ENCODE measurements at regions not wholly inside any gene's neighbourhood (a gene's known extent, or its start where the extent isn't known, plus 50 kb on each side); places are given as distances from the start of the nearest gene placed in this dataset.

DNA sequence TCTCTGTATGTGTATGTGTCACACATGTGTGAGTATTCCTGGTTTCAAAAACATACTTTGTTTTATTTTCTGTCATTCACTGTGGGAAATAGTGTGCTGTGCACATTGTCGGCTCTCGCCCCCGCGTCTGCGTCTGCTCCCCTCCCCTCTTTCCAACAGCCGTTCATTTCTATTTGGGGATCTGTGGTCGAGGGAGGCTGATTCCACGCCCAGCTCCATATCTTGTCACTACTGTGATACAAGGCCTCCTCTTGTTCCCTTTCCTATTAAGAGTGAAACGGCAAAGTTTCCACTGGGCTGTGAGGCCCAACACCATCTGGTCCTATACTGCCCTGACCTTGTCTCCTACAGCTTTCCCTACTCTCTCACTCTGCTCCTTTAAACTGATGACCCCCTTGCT, 172.5 kb upstream of the LRIG1 start:
- no peaks in the 10 kb centered on the region for H3K4me1 ChIP-seq
- no peaks in the 10 kb centered on the region for H3K27me3 ChIP-seq
- H3K4me3 ChIP-seq: no peak overlapping the region
- no peaks in the 10 kb centered on the region for H3K9me3 ChIP-seq
- DNase-seq (ENCODE audit: extremely low spot score in 2 of 2): no peak
- H3K36me3 ChIP-seq: no peaks in the 10 kb centered on the region
- intact Hi-C loops (cut with DNase I): no loop called here
- TF ChIP-seq POLR2AphosphoS5 (IDR thresholded peaks at IDR 0.05; ENCODE audit: insufficient read depth in 1 of 2, low read depth in 1 of 2) (no peak), POLR2A (IDR thresholded peaks at IDR 0.05) (no peak)
- TF ChIP-seq, protein P1, sequence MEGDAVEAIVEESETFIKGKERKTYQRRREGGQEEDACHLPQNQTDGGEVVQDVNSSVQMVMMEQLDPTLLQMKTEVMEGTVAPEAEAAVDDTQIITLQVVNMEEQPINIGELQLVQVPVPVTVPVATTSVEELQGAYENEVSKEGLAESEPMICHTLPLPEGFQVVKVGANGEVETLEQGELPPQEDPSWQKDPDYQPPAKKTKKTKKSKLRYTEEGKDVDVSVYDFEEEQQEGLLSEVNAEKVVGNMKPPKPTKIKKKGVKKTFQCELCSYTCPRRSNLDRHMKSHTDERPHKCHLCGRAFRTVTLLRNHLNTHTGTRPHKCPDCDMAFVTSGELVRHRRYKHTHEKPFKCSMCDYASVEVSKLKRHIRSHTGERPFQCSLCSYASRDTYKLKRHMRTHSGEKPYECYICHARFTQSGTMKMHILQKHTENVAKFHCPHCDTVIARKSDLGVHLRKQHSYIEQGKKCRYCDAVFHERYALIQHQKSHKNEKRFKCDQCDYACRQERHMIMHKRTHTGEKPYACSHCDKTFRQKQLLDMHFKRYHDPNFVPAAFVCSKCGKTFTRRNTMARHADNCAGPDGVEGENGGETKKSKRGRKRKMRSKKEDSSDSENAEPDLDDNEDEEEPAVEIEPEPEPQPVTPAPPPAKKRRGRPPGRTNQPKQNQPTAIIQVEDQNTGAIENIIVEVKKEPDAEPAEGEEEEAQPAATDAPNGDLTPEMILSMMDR (IDR thresholded peaks at IDR 0.05): no peak
- no peak overlapping the region for H3K27ac ChIP-seq

DNA sequence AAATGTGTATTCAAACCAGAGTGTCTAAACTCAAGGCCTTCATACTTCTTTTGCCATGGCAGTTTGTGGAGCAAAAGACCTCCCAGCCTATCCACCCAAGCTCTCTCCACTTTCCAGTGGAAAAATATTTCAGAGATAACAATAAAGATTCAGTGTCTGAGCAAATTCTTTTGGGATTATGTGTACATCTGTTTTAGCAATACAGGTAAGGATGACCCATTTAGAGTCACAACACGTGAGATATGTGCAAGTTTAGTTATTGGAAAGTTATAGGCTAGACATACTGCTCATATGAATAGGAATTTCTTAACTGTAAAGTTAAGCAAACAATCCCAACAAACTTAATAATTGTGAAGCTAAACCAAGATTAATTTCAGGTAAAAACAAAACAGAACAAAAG, 174.5 kb upstream of the LRIG1 start:
- H3K27ac ChIP-seq: no peak overlapping the region
- H3K27me3 ChIP-seq: no peaks in the 10 kb centered on the region
- TF ChIP-seq, protein P1 (IDR thresholded peaks at IDR 0.05): no peak
- no peak for TF ChIP-seq POLR2AphosphoS5 (IDR thresholded peaks at IDR 0.05; ENCODE audit: insufficient read depth in 1 of 2, low read depth in 1 of 2)
- no peak for DNase-seq (ENCODE audit: extremely low spot score in 2 of 2)
- intact Hi-C loops (cut with DNase I): no loop called here
- no peaks in the 10 kb centered on the region for H3K36me3 ChIP-seq
- H3K4me1 ChIP-seq: no peaks in the 10 kb centered on the region
- no peaks in the 10 kb centered on the region for H3K9me3 ChIP-seq
- no peak overlapping the region for H3K4me3 ChIP-seq

DNA sequence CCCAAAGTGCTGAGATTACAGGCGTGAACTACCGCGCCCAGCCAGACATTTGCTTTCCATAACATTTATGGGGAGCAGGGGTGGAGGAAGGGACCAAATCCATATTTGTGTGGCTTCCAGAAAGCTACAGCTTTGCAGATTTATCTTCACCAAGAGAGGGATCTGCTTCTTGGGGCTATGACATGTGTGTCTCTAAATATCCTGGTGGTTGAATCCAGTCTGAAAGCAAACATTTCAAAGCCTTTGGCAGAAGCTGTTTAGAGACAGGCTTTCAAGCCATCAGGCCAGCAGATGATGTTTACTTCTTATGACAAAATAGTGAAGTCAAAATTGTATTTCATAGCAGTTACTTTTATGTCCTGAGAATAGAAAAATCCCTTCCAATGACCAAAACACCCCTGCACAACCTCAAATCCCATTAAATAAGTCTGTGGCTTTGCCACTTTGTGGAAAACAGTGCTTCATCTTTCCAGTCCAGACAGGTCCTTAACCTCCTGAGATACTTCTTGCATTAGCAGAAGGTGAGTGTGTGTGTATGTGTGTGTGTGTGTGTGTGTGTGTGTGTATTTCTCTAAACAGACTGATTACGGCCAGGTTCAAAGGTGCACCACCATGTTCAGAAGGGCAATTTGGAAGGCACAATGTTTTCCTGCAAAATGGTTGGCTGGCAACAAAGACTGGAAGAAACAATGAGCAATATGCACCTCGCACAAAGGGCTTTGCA, 191.4 kb upstream of the LRIG1 start:
- Histone ChIP-seq H3K27me3 (no peaks in the 10 kb centered on the region), H3K36me3 (no peaks in the 10 kb centered on the region), H3K9me3 (no peaks in the 10 kb centered on the region), H3K27ac (no peak overlapping the region), H3K4me3 (no peak overlapping the region), H3K4me1 (peaks cover 4% of the 10 kb centered on the region)
- intact Hi-C loops (cut with DNase I): no loop called here
- TF ChIP-seq, protein P1 (IDR thresholded peaks at IDR 0.05): no peak
- TF ChIP-seq POLR2AphosphoS5 (IDR thresholded peaks at IDR 0.05; ENCODE audit: insufficient read depth in 1 of 2, low read depth in 1 of 2) (no peak), POLR2A (IDR thresholded peaks at IDR 0.05) (no peak)
- no peak for DNase-seq (ENCODE audit: extremely low spot score in 2 of 2)

DNA sequence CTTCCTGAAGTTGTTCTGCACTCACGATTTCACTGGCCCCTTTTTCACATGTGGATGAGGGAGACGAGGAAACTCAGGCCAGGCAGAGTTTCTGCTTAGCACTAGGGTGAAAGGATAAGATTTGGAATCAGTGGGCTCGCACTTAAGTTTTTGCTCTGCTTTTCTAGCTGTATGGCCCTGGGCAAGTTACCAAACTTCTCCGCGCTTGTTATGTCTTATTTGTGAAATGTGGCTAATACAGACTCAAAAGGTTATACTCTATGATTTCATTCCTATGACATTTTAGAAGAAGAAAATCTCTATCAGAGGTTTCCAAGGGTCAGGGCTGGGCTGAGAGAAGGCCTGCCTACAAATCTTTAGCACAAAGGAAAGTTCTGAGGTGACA, 191.9 kb upstream of the LRIG1 start:
- DNase-seq (ENCODE audit: extremely low spot score in 2 of 2): no peak
- no peaks in the 10 kb centered on the region for H3K9me3 ChIP-seq
- H3K4me3 ChIP-seq: no peak overlapping the region
- TF ChIP-seq POLR2A (IDR thresholded peaks at IDR 0.05) (no peak), POLR2AphosphoS5 (IDR thresholded peaks at IDR 0.05; ENCODE audit: insufficient read depth in 1 of 2, low read depth in 1 of 2) (no peak)
- TF ChIP-seq, protein P1 (IDR thresholded peaks at IDR 0.05): no peak
- no peaks in the 10 kb centered on the region for H3K36me3 ChIP-seq
- no peaks in the 10 kb centered on the region for H3K27me3 ChIP-seq
- intact Hi-C loops (cut with DNase I): no loop called here
- H3K27ac ChIP-seq: no peak overlapping the region
- H3K4me1 ChIP-seq: peaks cover 4% of the 10 kb centered on the region

DNA sequence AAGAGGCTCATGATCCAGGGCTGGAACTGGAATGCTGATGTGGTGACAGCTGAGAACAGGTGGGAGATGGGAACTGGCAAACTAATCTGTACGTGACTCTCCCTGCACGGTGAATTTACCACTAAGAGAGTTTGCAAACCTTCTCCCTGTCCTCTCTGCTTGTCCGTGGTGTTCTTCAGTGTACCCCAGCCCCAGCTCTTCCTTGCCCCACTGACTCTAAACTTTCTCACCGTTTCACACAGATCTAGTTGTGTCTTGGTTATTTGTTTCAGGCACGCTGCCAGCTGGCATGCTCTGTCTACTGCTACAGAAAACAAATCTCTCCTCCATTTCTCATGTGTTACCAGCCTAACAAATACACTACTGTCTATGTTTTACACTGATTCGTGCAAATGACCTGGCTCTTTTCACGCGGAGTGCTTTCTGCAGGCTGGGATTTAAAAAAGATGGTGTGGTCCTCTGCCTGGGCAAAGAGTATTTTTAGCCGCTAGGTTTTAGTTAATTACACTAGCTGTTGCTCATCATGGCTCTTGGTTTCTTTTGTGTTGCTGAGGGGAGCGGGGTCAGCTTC, 192.7 kb upstream of the LRIG1 start:
- no peak overlapping the region for H3K27ac ChIP-seq
- no peaks in the 10 kb centered on the region for H3K9me3 ChIP-seq
- no peaks in the 10 kb centered on the region for H3K36me3 ChIP-seq
- TF ChIP-seq POLR2A (IDR thresholded peaks at IDR 0.05): no peak
- TF ChIP-seq, protein P1 (IDR thresholded peaks at IDR 0.05): no peak
- no peak for TF ChIP-seq POLR2AphosphoS5 (IDR thresholded peaks at IDR 0.05; ENCODE audit: insufficient read depth in 1 of 2, low read depth in 1 of 2)
- DNase-seq (ENCODE audit: extremely low spot score in 2 of 2): no peak
- H3K27me3 ChIP-seq: no peaks in the 10 kb centered on the region
- peaks cover 4% of the 10 kb centered on the region for H3K4me1 ChIP-seq
- no peak overlapping the region for H3K4me3 ChIP-seq
- intact Hi-C loops (cut with DNase I): no loop called here
